CD4-positive, CD25-positive, alpha-beta regulatory T cell (primary cell): ENCODE measurements at regions not wholly inside any gene's neighbourhood (a gene's known extent, or its start where the extent isn't known, plus 50 kb on each side); places are given as distances from the start of the nearest gene placed in this dataset.
A peak's percentile ranks its signal among the peaks of the same experiment; 100 is the strongest.

Source experiments
- ATAC-seq, 2 donors: fragments of 150-1000 bp; cut with Tn5 transposase; one replicate each; pipeline ENCODE4 v1.10.0; 2021; ENCODE audit warnings: low read depth in 2 of 2, moderate number of reproducible peaks in 2 of 2, moderate library complexity in 1 of 2
- DNase-seq, 3 donors: peaks; one replicate each; pipeline versions ENCODE4 v3.0.0 to v3.0.0-alpha.2; 2012 to 2022; ENCODE audit warnings: mixed read lengths in 1 of 3
- H3K27ac ChIP-seq: one replicate; pipeline ENCODE4 v1.7.0; 2013; ENCODE audit warnings: mild to moderate bottlenecking, low read length; ENCODE audit not compliant: insufficient read depth, poor library complexity, severe bottlenecking
- H3K27me3 ChIP-seq: one replicate; pipeline ENCODE4 v1.7.0; 2013; ENCODE audit warnings: low read length; ENCODE audit not compliant: control insufficient read depth, insufficient read depth
- H3K36me3 ChIP-seq: one replicate; pipeline ENCODE4 v1.7.0; 2013; ENCODE audit warnings: mild to moderate bottlenecking, low read length, moderate library complexity; ENCODE audit not compliant: control insufficient read depth, insufficient read depth
- H3K4me1 ChIP-seq: 2 replicates; pipeline ENCODE4 v1.7.0; 2013; ENCODE audit warnings: mild to moderate bottlenecking, low read length; ENCODE audit not compliant: insufficient read depth, control insufficient read depth, poor library complexity, severe bottlenecking
- H3K4me3 ChIP-seq: one replicate; pipeline ENCODE4 v1.7.0; 2013; ENCODE audit warnings: low read depth, mild to moderate bottlenecking, low read length, moderate library complexity
- H3K9me3 ChIP-seq, 2 experiments: 1 replicate in 1 of 2; 2 replicates in 1 of 2; pipeline ENCODE4 v1.7.0; 2013; ENCODE audit warnings: low read length in 2 of 2, mild to moderate bottlenecking in 1 of 2, moderate library complexity in 1 of 2; ENCODE audit not compliant: control insufficient read depth in 2 of 2
- H3K27ac Mint-ChIP-seq, 3 donors: one replicate each; pipeline ENCODE4 v1.8.0; 2020 to 2022; ENCODE audit warnings: mild to moderate bottlenecking in 3 of 3, mixed read lengths in 3 of 3, moderate library complexity in 2 of 3
- H3K27me3 Mint-ChIP-seq: one replicate; pipeline ENCODE4 v1.8.0; 2022; ENCODE audit warnings: mild to moderate bottlenecking, mixed read lengths
- H3K36me3 Mint-ChIP-seq: one replicate; pipeline ENCODE4 v1.8.0; 2020; ENCODE audit warnings: mixed read lengths
- H3K4me1 Mint-ChIP-seq, 4 donors: one replicate each; pipeline ENCODE4 v1.8.0; 2020 to 2022; ENCODE audit warnings: mixed read lengths in 4 of 4, mild to moderate bottlenecking in 1 of 4
- H3K4me3 Mint-ChIP-seq, 4 donors: one replicate each; pipeline ENCODE4 v1.8.0; 2020 to 2022; ENCODE audit warnings: mild to moderate bottlenecking in 4 of 4, mixed read lengths in 4 of 4, moderate library complexity in 3 of 4
- H3K9me3 Mint-ChIP-seq, 7 donors: one replicate each; pipeline ENCODE4 v1.8.0; 2020 to 2022; ENCODE audit warnings: mixed read lengths in 7 of 7, mild to moderate bottlenecking in 3 of 7, moderate library complexity in 2 of 7

DNA sequence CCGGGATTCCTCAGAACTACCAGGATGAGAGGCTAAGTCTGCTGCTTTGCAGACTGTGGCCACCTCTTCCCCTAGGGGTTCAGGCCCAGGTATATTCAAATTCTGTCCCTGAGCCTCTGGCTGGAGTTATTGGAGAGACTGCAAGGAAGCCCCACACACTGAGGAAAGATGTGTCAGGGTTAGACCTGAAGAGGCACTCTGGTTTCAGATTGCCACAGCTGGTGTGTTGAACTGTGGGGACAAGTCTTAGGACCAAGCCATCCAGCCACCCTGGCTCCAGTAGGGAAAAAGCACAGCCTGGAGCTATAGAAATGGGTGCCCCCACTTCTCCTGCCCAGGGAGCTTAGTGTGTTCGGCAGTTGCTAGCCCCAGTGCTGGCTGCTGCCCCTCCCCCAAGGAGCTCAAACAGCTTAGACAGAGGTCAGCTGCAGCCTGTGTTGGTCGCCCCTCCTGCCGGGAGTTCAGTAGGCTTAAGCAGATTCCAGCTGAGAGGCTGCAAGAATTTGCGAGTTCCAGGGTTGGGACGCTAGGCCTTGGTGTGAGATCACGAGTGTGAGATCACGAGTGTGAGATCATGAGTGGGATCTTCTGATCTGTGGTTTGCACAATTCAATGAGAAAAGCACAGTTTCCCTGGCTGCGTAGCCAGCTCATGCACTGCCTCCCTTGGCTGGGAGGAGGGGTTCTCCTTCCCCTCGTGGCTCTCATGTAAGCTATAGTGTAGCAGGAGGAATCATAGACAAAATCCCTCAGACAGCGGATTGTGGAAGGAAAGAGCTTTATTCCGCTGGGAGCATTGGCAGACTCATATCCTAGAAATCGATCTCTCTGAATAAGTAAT lies 552.1 kb upstream of the CHORDC1 start:
- Histone ChIP-seq H3K27ac (no peak overlapping the region), H3K9me3 (peaks cover 0 to 10% of the 10 kb centered on the region in 2 experiments), H3K27me3 (no peaks in the 10 kb centered on the region), H3K4me1 (no peaks in the 10 kb centered on the region), H3K36me3 (no peaks in the 10 kb centered on the region), H3K4me3 (no peak overlapping the region)
- no peaks in the 10 kb centered on the region for H3K27me3 Mint-ChIP-seq
- peak overlapping the region in 1 of 3 donors; percentile 3 for H3K27ac Mint-ChIP-seq
- DNase-seq (no peak), ATAC-seq (no peak)
- no peak overlapping the region for H3K4me3 Mint-ChIP-seq
- H3K36me3 Mint-ChIP-seq, result no peaks in the 10 kb centered on the region
- peaks cover 6 to 23% (median 13%) of the 10 kb centered on the region in 7 donors for H3K9me3 Mint-ChIP-seq
- H3K4me1 Mint-ChIP-seq, result no peaks in the 10 kb centered on the region

DNA sequence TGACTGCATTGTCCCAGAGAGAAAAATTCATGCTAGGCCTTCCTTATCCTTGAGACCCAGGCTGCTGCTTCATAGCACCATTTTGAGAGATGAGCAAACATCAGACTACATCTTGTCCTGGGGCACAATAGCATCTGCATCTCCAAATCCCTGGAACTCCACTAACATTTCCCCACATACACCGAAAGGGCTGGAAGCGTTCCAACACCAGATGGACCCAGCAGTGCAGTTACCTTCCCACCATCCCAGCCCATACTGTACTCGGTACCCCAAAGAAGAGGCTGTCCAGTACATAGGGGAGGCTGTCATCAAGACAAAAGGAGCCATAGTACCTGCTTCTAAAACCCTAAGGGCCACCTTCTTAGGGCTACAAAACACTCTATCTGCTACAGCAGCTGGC lies 547.2 kb upstream of the CHORDC1 start:
- Histone ChIP-seq H3K27me3 (no peaks in the 10 kb centered on the region), H3K4me1 (no peaks in the 10 kb centered on the region), H3K36me3 (no peaks in the 10 kb centered on the region), H3K9me3 (peaks cover 0 to 6% of the 10 kb centered on the region in 2 experiments), H3K27ac (no peak overlapping the region), H3K4me3 (no peak overlapping the region)
- Mint-ChIP-seq H3K9me3 (peaks cover 8 to 17% (median 10%) of the 10 kb centered on the region in 7 donors), H3K27me3 (no peaks in the 10 kb centered on the region), H3K4me3 (no peak overlapping the region), H3K36me3 (no peaks in the 10 kb centered on the region), H3K4me1 (no peaks in the 10 kb centered on the region), H3K27ac (no peak overlapping the region)
- DNase-seq (no peak), ATAC-seq (no peak)

DNA sequence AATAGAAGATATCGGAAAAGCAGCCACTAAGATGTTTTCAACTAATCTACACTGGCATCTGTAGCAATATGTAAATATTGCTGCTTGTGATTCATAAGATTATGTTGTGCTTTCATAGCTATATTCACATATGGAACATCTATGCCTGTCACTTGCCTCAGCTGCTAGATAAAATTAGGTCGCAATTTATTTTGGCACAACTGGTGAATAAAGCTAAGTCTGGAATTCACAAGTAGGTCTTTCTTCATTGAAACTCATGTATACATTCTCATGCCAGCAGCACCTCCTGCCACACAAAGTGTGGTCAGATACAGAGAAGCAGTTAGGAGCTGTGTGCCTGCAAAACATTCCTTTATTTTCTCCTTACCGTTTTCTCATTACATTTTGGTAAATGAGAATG lies 543.3 kb upstream of the CHORDC1 start:
- no peak overlapping the region for H3K4me3 ChIP-seq
- Mint-ChIP-seq H3K27me3 (no peaks in the 10 kb centered on the region), H3K4me1 (no peaks in the 10 kb centered on the region), H3K36me3 (no peaks in the 10 kb centered on the region), H3K9me3 (peaks cover 3 to 10% (median 7%) of the 10 kb centered on the region in 7 donors), H3K27ac (no peak overlapping the region), H3K4me3 (no peak overlapping the region)
- H3K4me1 ChIP-seq, result no peaks in the 10 kb centered on the region
- no peaks in the 10 kb centered on the region for H3K36me3 ChIP-seq
- DNase-seq (no peak), ATAC-seq (no peak)
- H3K27ac ChIP-seq, result no peak overlapping the region
- no peaks in the 10 kb centered on the region for H3K9me3 ChIP-seq
- no peaks in the 10 kb centered on the region for H3K27me3 ChIP-seq

DNA sequence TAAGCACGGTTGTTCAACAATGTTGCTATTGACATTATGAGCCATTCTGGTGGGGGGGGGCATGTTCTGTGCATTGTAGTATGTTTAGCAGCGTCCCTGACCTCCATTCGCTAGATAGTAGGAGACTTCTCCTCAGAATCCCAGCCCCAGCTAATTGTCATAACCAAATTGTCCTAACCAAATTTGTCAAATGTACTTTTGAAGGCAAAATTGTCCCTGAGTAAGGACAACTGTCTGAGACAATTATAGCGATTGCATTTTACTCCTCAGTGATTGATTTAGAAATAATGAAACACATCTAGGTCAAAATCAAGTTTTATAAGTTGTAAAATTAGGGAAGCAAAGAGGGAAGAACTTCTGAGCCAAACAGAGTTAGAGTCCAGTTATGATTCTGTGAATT lies 541.8 kb upstream of the CHORDC1 start:
- peaks cover 0 to 8% (median 4%) of the 10 kb centered on the region in 7 donors for H3K9me3 Mint-ChIP-seq

DNA sequence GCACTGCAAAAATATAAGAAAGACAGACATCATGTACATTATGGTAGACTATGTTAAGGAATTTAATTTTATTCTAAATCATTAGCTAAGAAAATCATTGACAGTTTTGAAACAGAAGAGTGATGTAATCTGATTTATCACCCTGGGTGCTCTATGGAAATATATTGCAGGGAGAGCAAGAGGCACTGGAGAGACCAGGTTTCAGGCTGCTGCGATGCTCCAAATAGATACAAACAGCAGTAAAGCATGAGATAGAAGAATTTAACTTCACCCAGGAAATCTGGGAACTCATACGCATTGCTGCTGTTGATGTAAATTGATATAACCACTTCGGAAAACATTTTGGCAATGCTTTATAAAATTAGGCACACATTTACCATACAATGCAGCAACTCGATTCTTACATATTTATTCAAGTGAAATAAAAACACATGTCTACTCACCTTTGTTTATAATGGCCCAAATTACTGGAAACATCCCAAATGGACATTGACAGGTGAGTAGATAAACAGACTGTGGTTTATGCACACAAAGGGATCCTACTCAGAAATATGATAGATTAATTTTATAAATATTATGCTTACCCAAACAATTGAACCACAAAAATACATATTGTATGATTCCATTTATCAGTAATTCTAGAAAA lies 535.1 kb upstream of the CHORDC1 start:
- Histone ChIP-seq H3K4me3 (no peak overlapping the region), H3K27ac (no peak overlapping the region), H3K9me3 (peaks cover 0 to 3% of the 10 kb centered on the region in 2 experiments), H3K36me3 (no peaks in the 10 kb centered on the region), H3K27me3 (no peaks in the 10 kb centered on the region), H3K4me1 (no peaks in the 10 kb centered on the region)
- no peak for DNase-seq
- ATAC-seq, result no peak
- H3K27me3 Mint-ChIP-seq, result no peaks in the 10 kb centered on the region
- no peak overlapping the region for H3K4me3 Mint-ChIP-seq
- H3K4me1 Mint-ChIP-seq, result no peaks in the 10 kb centered on the region
- no peaks in the 10 kb centered on the region for H3K36me3 Mint-ChIP-seq
- H3K9me3 Mint-ChIP-seq, result peaks cover 0 to 6% (median 3%) of the 10 kb centered on the region in 7 donors
- no peak overlapping the region for H3K27ac Mint-ChIP-seq

More for the DNA sequence above, 541.8 kb upstream of the CHORDC1 start:
- Histone ChIP-seq H3K4me1 (no peaks in the 10 kb centered on the region), H3K27ac (no peak overlapping the region), H3K36me3 (no peaks in the 10 kb centered on the region), H3K9me3 (no peaks in the 10 kb centered on the region), H3K4me3 (no peak overlapping the region), H3K27me3 (no peaks in the 10 kb centered on the region)
- ATAC-seq (no peak), DNase-seq (no peak)
- no peak overlapping the region for H3K4me3 Mint-ChIP-seq
- H3K27me3 Mint-ChIP-seq, result no peaks in the 10 kb centered on the region
- no peaks in the 10 kb centered on the region for H3K36me3 Mint-ChIP-seq
- H3K4me1 Mint-ChIP-seq, result no peaks in the 10 kb centered on the region
- H3K27ac Mint-ChIP-seq, result no peak overlapping the region

DNA sequence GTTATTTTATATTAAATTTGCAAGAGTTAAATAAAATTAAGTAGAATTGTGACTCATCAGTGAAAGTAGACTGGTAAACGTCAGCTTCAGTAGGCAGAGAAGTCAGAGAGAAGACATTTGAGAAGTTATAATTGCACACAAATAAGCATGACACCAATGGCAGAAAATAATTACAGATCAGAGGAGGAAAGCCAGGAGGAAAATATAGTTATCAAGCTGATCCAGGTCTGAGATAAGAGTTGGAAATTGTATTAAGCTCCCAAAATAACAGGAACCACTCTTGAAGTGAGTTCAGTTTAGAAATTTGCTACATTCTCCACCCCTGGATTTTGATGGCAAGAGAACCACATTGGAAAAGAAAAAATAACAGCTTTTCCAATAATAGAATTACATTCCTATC lies 533.8 kb upstream of the CHORDC1 start:
- ATAC-seq (no peak), DNase-seq (no peak)
- peaks cover 0 to 7% (median 3%) of the 10 kb centered on the region in 7 donors for H3K9me3 Mint-ChIP-seq
- no peaks in the 10 kb centered on the region for H3K27me3 Mint-ChIP-seq
- no peak overlapping the region for H3K4me3 Mint-ChIP-seq
- Histone ChIP-seq H3K27ac (no peak overlapping the region), H3K36me3 (no peaks in the 10 kb centered on the region), H3K27me3 (no peaks in the 10 kb centered on the region), H3K9me3 (peaks cover 0 to 3% of the 10 kb centered on the region in 2 experiments), H3K4me1 (no peaks in the 10 kb centered on the region), H3K4me3 (no peak overlapping the region)
- no peaks in the 10 kb centered on the region for H3K36me3 Mint-ChIP-seq
- no peak overlapping the region for H3K27ac Mint-ChIP-seq
- H3K4me1 Mint-ChIP-seq, result no peaks in the 10 kb centered on the region

DNA sequence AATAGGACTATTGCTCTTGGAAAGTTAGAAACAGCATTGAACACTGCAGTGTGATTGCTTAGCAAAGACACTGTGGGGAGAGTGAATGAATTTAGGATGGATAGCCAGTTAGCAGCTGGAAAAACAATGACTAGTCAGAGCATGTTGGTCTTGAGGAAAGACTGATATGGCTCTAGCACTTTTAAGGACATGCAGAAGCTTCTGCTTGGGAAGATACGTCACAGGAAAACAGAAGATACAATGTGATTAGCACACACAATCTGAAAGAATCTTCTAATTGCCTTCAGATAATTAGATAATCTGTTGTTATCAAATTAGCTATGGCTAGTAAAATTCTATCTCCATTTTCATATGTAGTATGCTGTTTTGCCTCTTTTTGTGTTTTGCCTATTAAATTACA lies 530.7 kb upstream of the CHORDC1 start:
- H3K9me3 ChIP-seq, result peaks cover 0 to 3% of the 10 kb centered on the region in 2 experiments
- no peak overlapping the region for H3K4me3 ChIP-seq
- H3K27ac ChIP-seq, result no peak overlapping the region
- Mint-ChIP-seq H3K4me3 (no peak overlapping the region), H3K9me3 (peaks cover 0 to 12% (median 8%) of the 10 kb centered on the region in 7 donors), H3K27ac (no peak overlapping the region), H3K27me3 (no peaks in the 10 kb centered on the region), H3K4me1 (no peaks in the 10 kb centered on the region), H3K36me3 (no peaks in the 10 kb centered on the region)
- H3K4me1 ChIP-seq, result no peaks in the 10 kb centered on the region
- no peak for ATAC-seq
- H3K27me3 ChIP-seq, result no peaks in the 10 kb centered on the region
- no peak for DNase-seq
- no peaks in the 10 kb centered on the region for H3K36me3 ChIP-seq
